ENCODE measurements at regions not wholly inside any gene's neighbourhood (a gene's known extent, or its start where the extent isn't known, plus 50 kb on each side); places are given as distances from the start of the nearest gene placed in this dataset.

DNA sequence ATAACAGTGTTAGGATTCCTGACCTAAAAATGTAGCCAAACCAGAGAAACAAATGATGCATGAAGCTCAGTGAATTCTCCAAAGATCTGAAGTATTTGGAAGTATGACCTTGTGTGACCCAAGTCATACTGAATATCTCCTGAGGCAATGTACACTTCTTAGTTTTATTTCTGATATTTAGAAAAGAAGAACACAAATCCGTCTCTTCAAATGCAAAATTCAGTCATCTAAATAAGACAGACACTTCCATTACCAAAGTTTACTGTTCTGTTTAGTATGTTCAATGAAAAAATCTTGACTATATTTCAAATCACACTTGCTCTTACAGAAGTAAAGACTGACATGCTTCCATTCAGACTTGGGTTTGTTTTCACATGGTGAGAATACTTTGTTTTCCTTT, 495.7 kb downstream of the RIT2 start:
- no peaks in the 10 kb centered on the region for H3K27me3 ChIP-seq
- no peak overlapping the region for H3K27ac ChIP-seq
- H3K36me3 ChIP-seq: no peaks in the 10 kb centered on the region
- 84 to 96% (median 91%) methylated on average over 1 of the region's 1 CpG for WGBS, 3 donors
- TF ChIP-seq EP300 (IDR thresholded peaks at IDR 0.05) (no peak), POLR2A (IDR thresholded peaks at IDR 0.05) (no peak)
- TF ChIP-seq, protein P1, sequence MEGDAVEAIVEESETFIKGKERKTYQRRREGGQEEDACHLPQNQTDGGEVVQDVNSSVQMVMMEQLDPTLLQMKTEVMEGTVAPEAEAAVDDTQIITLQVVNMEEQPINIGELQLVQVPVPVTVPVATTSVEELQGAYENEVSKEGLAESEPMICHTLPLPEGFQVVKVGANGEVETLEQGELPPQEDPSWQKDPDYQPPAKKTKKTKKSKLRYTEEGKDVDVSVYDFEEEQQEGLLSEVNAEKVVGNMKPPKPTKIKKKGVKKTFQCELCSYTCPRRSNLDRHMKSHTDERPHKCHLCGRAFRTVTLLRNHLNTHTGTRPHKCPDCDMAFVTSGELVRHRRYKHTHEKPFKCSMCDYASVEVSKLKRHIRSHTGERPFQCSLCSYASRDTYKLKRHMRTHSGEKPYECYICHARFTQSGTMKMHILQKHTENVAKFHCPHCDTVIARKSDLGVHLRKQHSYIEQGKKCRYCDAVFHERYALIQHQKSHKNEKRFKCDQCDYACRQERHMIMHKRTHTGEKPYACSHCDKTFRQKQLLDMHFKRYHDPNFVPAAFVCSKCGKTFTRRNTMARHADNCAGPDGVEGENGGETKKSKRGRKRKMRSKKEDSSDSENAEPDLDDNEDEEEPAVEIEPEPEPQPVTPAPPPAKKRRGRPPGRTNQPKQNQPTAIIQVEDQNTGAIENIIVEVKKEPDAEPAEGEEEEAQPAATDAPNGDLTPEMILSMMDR (IDR thresholded peaks at IDR 0.05): no peak
- no peaks in the 10 kb centered on the region for H3K4me1 ChIP-seq (ENCODE audit: insufficient read depth)
- no peak for DNase-seq
- H3K4me3 ChIP-seq: no peak overlapping the region
- intact Hi-C loops (cut with DNase I): no loop called here
- no peaks in the 10 kb centered on the region for H3K9me3 ChIP-seq

DNA sequence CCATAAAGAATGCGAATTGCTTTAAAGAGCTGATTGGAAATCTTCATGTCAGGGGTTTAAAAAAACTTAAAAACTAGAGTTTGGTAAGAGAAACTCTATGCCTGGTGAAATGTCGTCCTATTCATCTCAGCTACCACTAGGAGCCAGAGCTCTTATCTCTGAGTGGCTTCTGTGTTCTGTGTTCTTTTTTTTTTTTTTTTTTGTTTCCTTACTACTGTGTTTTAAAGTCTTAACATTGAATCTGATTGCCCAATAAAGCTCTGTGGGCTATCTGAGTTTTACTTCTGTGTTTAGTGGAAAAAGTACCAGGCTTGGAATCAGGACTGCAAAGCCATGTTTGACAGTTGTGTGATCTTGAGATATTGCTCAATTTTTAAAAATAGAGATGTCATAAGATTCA, 494.8 kb downstream of the RIT2 start:
- intact Hi-C loops (cut with DNase I): no loop called here
- Histone ChIP-seq H3K27ac (no peak overlapping the region), H3K27me3 (no peaks in the 10 kb centered on the region), H3K4me1 (ENCODE audit: insufficient read depth) (no peaks in the 10 kb centered on the region), H3K36me3 (no peaks in the 10 kb centered on the region), H3K9me3 (no peaks in the 10 kb centered on the region), H3K4me3 (no peak overlapping the region)
- no peak for DNase-seq
- 73 to 77% (median 73%) methylated on average over 2 of the region's 2 CpGs for WGBS, 3 donors
- TF ChIP-seq, protein P1 (IDR thresholded peaks at IDR 0.05): no peak
- no peak for TF ChIP-seq EP300 (IDR thresholded peaks at IDR 0.05)
- TF ChIP-seq POLR2A (IDR thresholded peaks at IDR 0.05): no peak

DNA sequence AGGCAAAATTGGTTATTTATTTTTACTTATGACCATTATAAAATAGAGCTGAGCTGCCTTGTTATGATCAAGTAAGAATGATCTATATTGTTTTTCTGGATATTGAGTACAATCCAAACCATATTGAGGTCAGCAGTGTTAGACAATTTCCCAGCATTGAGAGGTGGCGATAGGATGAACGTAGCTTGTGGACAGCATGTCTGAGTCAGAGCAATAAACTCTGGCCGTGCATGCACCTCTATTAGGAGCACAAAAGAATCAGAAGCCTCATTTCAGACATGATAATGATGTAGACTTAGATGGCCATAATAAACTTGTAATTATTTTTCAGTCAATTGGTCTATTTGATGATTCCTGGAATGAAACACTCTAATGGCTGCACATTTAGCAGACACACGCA, 491.6 kb downstream of the RIT2 start:
- Histone ChIP-seq H3K36me3 (no peaks in the 10 kb centered on the region), H3K27me3 (no peaks in the 10 kb centered on the region), H3K4me3 (no peak overlapping the region), H3K27ac (no peak overlapping the region), H3K4me1 (ENCODE audit: insufficient read depth) (no peaks in the 10 kb centered on the region), H3K9me3 (no peaks in the 10 kb centered on the region)
- WGBS, 3 donors: 84 to 88% (median 88%) methylated on average over 4 of the region's 4 CpGs
- TF ChIP-seq EP300 (IDR thresholded peaks at IDR 0.05): no peak
- TF ChIP-seq POLR2A (IDR thresholded peaks at IDR 0.05): no peak
- TF ChIP-seq, protein P1 (IDR thresholded peaks at IDR 0.05): no peak
- intact Hi-C loops (cut with DNase I): no loop called here
- no peak for DNase-seq

DNA sequence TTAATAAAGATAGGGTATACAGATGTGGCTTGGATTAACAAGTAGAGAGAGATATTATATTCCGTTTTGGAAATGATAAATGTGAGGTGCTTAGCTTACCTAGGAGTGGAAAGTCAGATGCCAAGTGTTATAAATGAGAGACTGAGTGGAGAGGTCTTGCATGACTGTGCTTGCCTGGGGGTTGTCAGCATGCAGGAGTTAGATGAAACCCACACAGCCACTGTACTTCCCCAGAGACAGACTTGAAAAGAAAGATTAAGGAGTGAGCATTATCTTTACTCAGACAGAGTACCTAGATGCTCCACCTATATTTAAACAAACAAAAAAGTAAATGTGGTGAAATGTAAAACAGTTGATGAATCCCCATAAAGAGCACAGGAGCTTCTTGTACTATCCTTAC, 482.7 kb downstream of the RIT2 start:
- H3K4me3 ChIP-seq: no peak overlapping the region
- no peak overlapping the region for H3K27ac ChIP-seq
- intact Hi-C loops (cut with DNase I): no loop called here
- H3K27me3 ChIP-seq: no peaks in the 10 kb centered on the region
- H3K36me3 ChIP-seq: no peaks in the 10 kb centered on the region
- no peak for DNase-seq
- H3K4me1 ChIP-seq (ENCODE audit: insufficient read depth): no peaks in the 10 kb centered on the region
- TF ChIP-seq EP300 (IDR thresholded peaks at IDR 0.05) (no peak), POLR2A (IDR thresholded peaks at IDR 0.05) (no peak)
- TF ChIP-seq, protein P1 (IDR thresholded peaks at IDR 0.05): no peak
- no peaks in the 10 kb centered on the region for H3K9me3 ChIP-seq
- 40 to 47% (median 41%) methylated on average over 1 of the region's 1 CpG for WGBS, 3 donors
